ENCODE measurements at regions not wholly inside any gene's neighbourhood (a gene's known extent, or its start where the extent isn't known, plus 50 kb on each side); places are given as distances from the start of the nearest gene placed in this dataset.

- no TSS peak for BruUV-seq (replicated peaks)
- Histone ChIP-seq H3K9me3 (ENCODE audit: low read depth, low read length, poor library complexity, severe bottlenecking) (peaks cover 4% of the 10 kb centered on the region), H3K27ac (ENCODE audit: low read depth, low read length, poor library complexity, severe bottlenecking) (no peak overlapping the region), H3K36me3 (ENCODE audit: insufficient read depth, low read length, poor library complexity, severe bottlenecking) (no peaks in the 10 kb centered on the region), H3K4me1 (ENCODE audit: insufficient read depth, low read length, poor library complexity, severe bottlenecking) (peaks cover 4% of the 10 kb centered on the region), H3K4me3 (ENCODE audit: low read depth, low read length, poor library complexity, severe bottlenecking) (no peak overlapping the region), H3K27me3 (replicated peaks; ENCODE audit: insufficient read depth, low read depth, low read length, poor library complexity) (no peaks in the 10 kb centered on the region)
- CTCF ChIA-PET: no interaction called here
- DNase-seq (ENCODE audit: low spot score): no peak
- no peak for TF ChIP-seq EZH2 (IDR thresholded peaks at IDR 0.05; ENCODE audit: borderline replicate concordance, low read depth, low read length, poor library complexity, severe bottlenecking)
- TF ChIP-seq, protein P1, sequence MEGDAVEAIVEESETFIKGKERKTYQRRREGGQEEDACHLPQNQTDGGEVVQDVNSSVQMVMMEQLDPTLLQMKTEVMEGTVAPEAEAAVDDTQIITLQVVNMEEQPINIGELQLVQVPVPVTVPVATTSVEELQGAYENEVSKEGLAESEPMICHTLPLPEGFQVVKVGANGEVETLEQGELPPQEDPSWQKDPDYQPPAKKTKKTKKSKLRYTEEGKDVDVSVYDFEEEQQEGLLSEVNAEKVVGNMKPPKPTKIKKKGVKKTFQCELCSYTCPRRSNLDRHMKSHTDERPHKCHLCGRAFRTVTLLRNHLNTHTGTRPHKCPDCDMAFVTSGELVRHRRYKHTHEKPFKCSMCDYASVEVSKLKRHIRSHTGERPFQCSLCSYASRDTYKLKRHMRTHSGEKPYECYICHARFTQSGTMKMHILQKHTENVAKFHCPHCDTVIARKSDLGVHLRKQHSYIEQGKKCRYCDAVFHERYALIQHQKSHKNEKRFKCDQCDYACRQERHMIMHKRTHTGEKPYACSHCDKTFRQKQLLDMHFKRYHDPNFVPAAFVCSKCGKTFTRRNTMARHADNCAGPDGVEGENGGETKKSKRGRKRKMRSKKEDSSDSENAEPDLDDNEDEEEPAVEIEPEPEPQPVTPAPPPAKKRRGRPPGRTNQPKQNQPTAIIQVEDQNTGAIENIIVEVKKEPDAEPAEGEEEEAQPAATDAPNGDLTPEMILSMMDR (conservative IDR thresholded peaks at IDR 0.05; ENCODE audit: low read depth, low read length): no peak
- intact Hi-C loops (cut with micrococcal nuclease; ENCODE audit: unreplicated experiment): no loop called here
- POLR2A ChIA-PET (ENCODE audit: low non-redundant PET): no interaction called here
These were observed 313.4 kb upstream of the ID2 start for GRCh38 chr2:8368463-8368862.

DNA sequence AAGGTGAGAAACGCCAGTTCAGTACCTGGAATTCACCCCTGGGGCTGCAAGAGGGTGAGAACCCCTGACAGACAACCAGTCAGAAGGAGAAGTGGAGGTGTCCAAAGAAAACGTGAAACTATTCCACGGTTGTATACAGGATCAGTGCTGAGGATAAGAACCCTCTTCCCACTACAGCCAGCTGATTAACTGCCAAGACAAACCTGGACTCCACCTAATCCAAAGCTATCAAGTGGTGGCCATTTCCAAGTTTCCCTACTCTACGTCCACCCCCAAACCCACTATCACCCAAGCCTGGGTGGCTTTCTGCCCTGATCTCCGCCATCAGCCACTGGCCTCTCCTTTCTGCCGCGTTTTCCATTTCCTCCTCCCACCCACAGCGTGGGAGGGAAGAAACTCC lies 312.3 kb upstream of the ID2 start:
- DNase-seq (ENCODE audit: low spot score): no peak
- TF ChIP-seq EZH2 (IDR thresholded peaks at IDR 0.05; ENCODE audit: borderline replicate concordance, low read depth, low read length, poor library complexity, severe bottlenecking): no peak
- TF ChIP-seq, protein P1 (conservative IDR thresholded peaks at IDR 0.05; ENCODE audit: low read depth, low read length): no peak
- POLR2A ChIA-PET (ENCODE audit: low non-redundant PET): no interaction called here
- Histone ChIP-seq H3K4me3 (ENCODE audit: low read depth, low read length, poor library complexity, severe bottlenecking) (no peak overlapping the region), H3K4me1 (ENCODE audit: insufficient read depth, low read length, poor library complexity, severe bottlenecking) (no peaks in the 10 kb centered on the region), H3K27ac (ENCODE audit: low read depth, low read length, poor library complexity, severe bottlenecking) (no peak overlapping the region), H3K36me3 (ENCODE audit: insufficient read depth, low read length, poor library complexity, severe bottlenecking) (no peaks in the 10 kb centered on the region), H3K9me3 (ENCODE audit: low read depth, low read length, poor library complexity, severe bottlenecking) (peaks cover 4% of the 10 kb centered on the region), H3K27me3 (replicated peaks; ENCODE audit: insufficient read depth, low read depth, low read length, poor library complexity) (no peaks in the 10 kb centered on the region)
- intact Hi-C loops (cut with micrococcal nuclease; ENCODE audit: unreplicated experiment): no loop called here
- CTCF ChIA-PET: no interaction called here
- no TSS peak for BruUV-seq (replicated peaks)

DNA sequence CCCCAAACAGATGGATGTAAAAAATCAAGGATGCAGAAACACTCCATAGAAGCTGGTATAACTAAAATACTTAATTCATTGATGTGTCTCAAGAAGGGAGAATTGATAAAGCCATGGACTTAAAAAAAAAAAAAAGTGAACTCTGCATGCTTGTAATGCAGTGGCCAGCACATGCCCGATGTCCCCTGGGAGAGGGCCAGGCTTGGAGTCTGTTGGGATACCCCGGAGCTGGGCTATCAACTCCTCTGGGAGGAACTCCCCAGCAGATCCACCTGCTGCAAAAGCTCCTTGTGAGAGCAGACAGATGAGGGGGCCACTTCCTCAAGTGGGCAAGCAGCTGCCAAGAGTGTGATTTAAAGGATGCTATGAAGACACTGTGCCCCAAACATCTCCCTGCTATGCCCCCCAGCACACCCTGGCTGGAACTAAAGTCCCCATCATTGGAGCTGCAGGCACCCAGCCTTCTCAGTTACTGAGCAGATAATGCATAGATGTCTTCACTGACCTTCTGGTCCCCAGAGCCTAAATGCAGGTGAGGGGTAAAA lies 311.5 kb upstream of the ID2 start:
- no peak for DNase-seq (ENCODE audit: low spot score)
- Histone ChIP-seq H3K4me1 (ENCODE audit: insufficient read depth, low read length, poor library complexity, severe bottlenecking) (no peaks in the 10 kb centered on the region), H3K27me3 (replicated peaks; ENCODE audit: insufficient read depth, low read depth, low read length, poor library complexity) (no peaks in the 10 kb centered on the region), H3K36me3 (ENCODE audit: insufficient read depth, low read length, poor library complexity, severe bottlenecking) (no peaks in the 10 kb centered on the region), H3K4me3 (ENCODE audit: low read depth, low read length, poor library complexity, severe bottlenecking) (no peak overlapping the region), H3K27ac (ENCODE audit: low read depth, low read length, poor library complexity, severe bottlenecking) (no peak overlapping the region), H3K9me3 (ENCODE audit: low read depth, low read length, poor library complexity, severe bottlenecking) (peaks cover 4% of the 10 kb centered on the region)
- CTCF ChIA-PET: no interaction called here
- POLR2A ChIA-PET (ENCODE audit: low non-redundant PET): no interaction called here
- BruUV-seq (replicated peaks): no TSS peak
- TF ChIP-seq EZH2 (IDR thresholded peaks at IDR 0.05; ENCODE audit: borderline replicate concordance, low read depth, low read length, poor library complexity, severe bottlenecking): no peak
- TF ChIP-seq, protein P1 (conservative IDR thresholded peaks at IDR 0.05; ENCODE audit: low read depth, low read length): no peak
- intact Hi-C loops (cut with micrococcal nuclease; ENCODE audit: unreplicated experiment): no loop called here
